Ascending aorta (tissue), 2 donors: ENCODE measurements at regions not wholly inside any gene's neighbourhood (a gene's known extent, or its start where the extent isn't known, plus 50 kb on each side); places are given as distances from the start of the nearest gene placed in this dataset.
A peak's percentile ranks its signal among the peaks of the same experiment; 100 is the strongest.

Experiments used
- DNase-seq, 2 donors: peaks; one replicate each; pipeline ENCODE4 v3.0.0-alpha.2; 2019; ENCODE audit warnings: low spot score in 2 of 2
- H3K27ac ChIP-seq, 2 donors: fragments of 200-600 bp; sonication (generic); one replicate each; pipeline ENCODE4 v1.5.1; 2016 to 2017; ENCODE audit warnings: mild to moderate bottlenecking in 1 of 2
- H3K27me3 ChIP-seq: fragments of 200-600 bp; sonication (generic); one replicate; pipeline ENCODE4 v1.5.1; 2017
- H3K36me3 ChIP-seq, 2 donors: fragments of 200-600 bp; sonication (generic); one replicate each; pipeline ENCODE4 v1.5.1; 2016
- H3K4me1 ChIP-seq, 2 donors: fragments of 200-600 bp; sonication (generic); one replicate each; pipeline ENCODE4 v1.5.1; 2016 to 2017; ENCODE audit warnings: mild to moderate bottlenecking in 1 of 2
- H3K4me3 ChIP-seq, 2 donors: fragments of 200-600 bp; sonication (generic); one replicate each; pipeline ENCODE4 v1.5.1; 2016 to 2017; ENCODE audit warnings: mild to moderate bottlenecking in 1 of 2
- H3K9me3 ChIP-seq, 2 donors: fragments of 200-600 bp; sonication (generic); one replicate each; pipeline ENCODE4 v1.5.1; 2016
- intact Hi-C: fragments of 100-400 bp; cut with DNase I; formaldehyde crosslinking; loops from one replicate; pipeline ENCODE4 v1.15.1; 2023
- TF ChIP-seq, protein P1 (sequence below), 3 experiments: fragments of 200-600 bp in 2 of 3; fragments of 450-650 bp in 1 of 3; sonication (generic) in 2 of 3; IDR thresholded peaks; one replicate each; pipeline ENCODE4 v1.5.1; 2016 to 2019; ENCODE audit warnings: antibody characterized with exemption in 3 of 3, mild to moderate bottlenecking in 1 of 3, moderate library complexity in 1 of 3

DNA sequence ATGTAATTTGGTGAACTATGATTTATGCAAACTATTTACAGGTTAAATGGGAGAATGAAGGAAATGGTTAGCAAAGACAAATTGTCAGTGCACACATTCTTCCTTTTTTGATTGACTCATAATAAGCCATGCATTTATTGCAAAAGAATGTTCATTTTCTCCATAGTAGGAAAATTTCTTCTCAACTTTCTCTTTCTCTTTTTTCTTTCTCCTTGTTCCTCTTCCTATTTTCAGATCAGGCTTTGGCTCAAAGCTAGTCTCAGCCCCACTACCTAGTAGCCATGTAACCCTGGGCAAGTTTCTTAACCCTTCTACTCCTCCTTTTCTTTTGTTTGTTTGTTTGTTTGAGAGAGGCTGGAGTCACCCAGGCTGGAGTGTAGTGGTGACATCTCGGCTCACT lies 156.6 kb downstream of the PIK3R1 start:
- Histone ChIP-seq H3K9me3 (no peaks in the 10 kb centered on the region), H3K27me3 (no peaks in the 10 kb centered on the region), H3K27ac (no peak overlapping the region), H3K4me1 (peaks cover 0 to 2% of the 10 kb centered on the region in 2 donors), H3K4me3 (no peak overlapping the region), H3K36me3 (no peaks in the 10 kb centered on the region)
- TF ChIP-seq, protein P1, sequence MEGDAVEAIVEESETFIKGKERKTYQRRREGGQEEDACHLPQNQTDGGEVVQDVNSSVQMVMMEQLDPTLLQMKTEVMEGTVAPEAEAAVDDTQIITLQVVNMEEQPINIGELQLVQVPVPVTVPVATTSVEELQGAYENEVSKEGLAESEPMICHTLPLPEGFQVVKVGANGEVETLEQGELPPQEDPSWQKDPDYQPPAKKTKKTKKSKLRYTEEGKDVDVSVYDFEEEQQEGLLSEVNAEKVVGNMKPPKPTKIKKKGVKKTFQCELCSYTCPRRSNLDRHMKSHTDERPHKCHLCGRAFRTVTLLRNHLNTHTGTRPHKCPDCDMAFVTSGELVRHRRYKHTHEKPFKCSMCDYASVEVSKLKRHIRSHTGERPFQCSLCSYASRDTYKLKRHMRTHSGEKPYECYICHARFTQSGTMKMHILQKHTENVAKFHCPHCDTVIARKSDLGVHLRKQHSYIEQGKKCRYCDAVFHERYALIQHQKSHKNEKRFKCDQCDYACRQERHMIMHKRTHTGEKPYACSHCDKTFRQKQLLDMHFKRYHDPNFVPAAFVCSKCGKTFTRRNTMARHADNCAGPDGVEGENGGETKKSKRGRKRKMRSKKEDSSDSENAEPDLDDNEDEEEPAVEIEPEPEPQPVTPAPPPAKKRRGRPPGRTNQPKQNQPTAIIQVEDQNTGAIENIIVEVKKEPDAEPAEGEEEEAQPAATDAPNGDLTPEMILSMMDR (IDR thresholded peaks at IDR 0.05), result no peak
- no peak for DNase-seq
- intact Hi-C loops, result no loop called here

GRCh38 chr5:68373050-68373449 lies 157.5 kb downstream of the PIK3R1 start:
- Histone ChIP-seq H3K4me3 (no peak overlapping the region), H3K27ac (no peak overlapping the region), H3K36me3 (no peaks in the 10 kb centered on the region), H3K9me3 (no peaks in the 10 kb centered on the region), H3K4me1 (peaks cover 0 to 2% of the 10 kb centered on the region in 2 donors), H3K27me3 (no peaks in the 10 kb centered on the region)
- intact Hi-C loops, result no loop called here
- no peak for DNase-seq
- TF ChIP-seq, protein P1 (IDR thresholded peaks at IDR 0.05), result no peak

- H3K4me1 ChIP-seq, result peaks cover 0 to 9% of the 10 kb centered on the region in 2 donors
- H3K36me3 ChIP-seq, result no peaks in the 10 kb centered on the region
- no peak for DNase-seq
- TF ChIP-seq, protein P1 (IDR thresholded peaks at IDR 0.05), result no peak
- no peak overlapping the region for H3K27ac ChIP-seq
- H3K4me3 ChIP-seq, result no peak overlapping the region
- no peaks in the 10 kb centered on the region for H3K27me3 ChIP-seq
- no peaks in the 10 kb centered on the region for H3K9me3 ChIP-seq
- intact Hi-C loops, result loop anchor here (5.0 kb wide), 2 partner anchors 62 to 88 kb away; no protein-coding TSS in a partner anchor
These were observed 159.4 kb downstream of the PIK3R1 start for GRCh38 chr5:68374796-68375518.

DNA sequence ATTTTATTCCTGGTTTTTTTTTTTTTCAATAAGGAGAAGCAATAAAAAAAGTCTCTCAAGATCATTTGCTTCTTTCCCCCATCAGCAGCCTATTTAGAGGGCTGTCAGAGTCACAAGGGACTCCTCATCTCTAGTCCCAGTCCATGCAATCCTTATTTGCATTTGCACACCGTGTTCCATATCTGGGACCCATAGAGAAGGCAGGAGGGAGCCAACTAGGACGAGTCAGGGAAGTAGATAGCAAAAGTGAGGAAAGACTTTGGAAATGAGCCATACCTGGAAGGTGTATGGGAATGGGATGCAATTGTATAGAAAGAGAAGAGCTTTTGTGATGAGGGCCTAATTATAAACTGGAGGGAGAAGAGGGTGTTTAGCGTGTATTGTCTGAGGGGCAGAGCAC lies 160.0 kb downstream of the PIK3R1 start:
- H3K27me3 ChIP-seq, result no peaks in the 10 kb centered on the region
- peaks cover 0 to 13% of the 10 kb centered on the region in 2 donors for H3K4me1 ChIP-seq
- intact Hi-C loops, result loop anchor here (5.0 kb wide), 2 partner anchors 62 to 88 kb away; no protein-coding TSS in a partner anchor
- H3K36me3 ChIP-seq, result no peaks in the 10 kb centered on the region
- no peak for DNase-seq
- H3K27ac ChIP-seq, result no peak overlapping the region
- TF ChIP-seq, protein P1 (IDR thresholded peaks at IDR 0.05), result no peak
- H3K4me3 ChIP-seq, result no peak overlapping the region
- no peaks in the 10 kb centered on the region for H3K9me3 ChIP-seq

- Histone ChIP-seq H3K4me1 (peaks cover 0 to 18% of the 10 kb centered on the region in 2 donors), H3K27ac (peak overlapping the region; percentile 35 to 56), H3K9me3 (no peaks in the 10 kb centered on the region), H3K4me3 (no peak overlapping the region), H3K36me3 (no peaks in the 10 kb centered on the region), H3K27me3 (no peaks in the 10 kb centered on the region)
- TF ChIP-seq, protein P1 (IDR thresholded peaks at IDR 0.05), result no peak
- no peak for DNase-seq
- intact Hi-C loops, result loop anchor here (5.0 kb wide), 2 partner anchors 60 to 90 kb away; no protein-coding TSS in a partner anchor
These were observed 161.4 kb downstream of the PIK3R1 start for GRCh38 chr5:68376935-68377334.
